SU-DHL-6 (cell line): ENCODE measurements at regions not wholly inside any gene's neighbourhood (a gene's known extent, or its start where the extent isn't known, plus 50 kb on each side); places are given as distances from the start of the nearest gene placed in this dataset.

Experiments
- H2AFZ ChIP-seq: fragments of 200-600 bp; sonication (generic); 2 replicates; pipeline ENCODE4 v1.6.1; 2014; ENCODE audit warnings: low read depth, mild to moderate bottlenecking, moderate library complexity, mixed read lengths, antibody characterized with exemption, low read length; ENCODE audit not compliant: severe bottlenecking
- H3F3A ChIP-seq: fragments of 200-600 bp; shearing (Covaris generic); 2 replicates; pipeline ENCODE4 v1.6.0; 2016; ENCODE audit warnings: antibody characterized with exemption, mild to moderate bottlenecking; ENCODE audit not compliant: insufficient read depth
- H3K27ac ChIP-seq: fragments of 200-600 bp; sonication (generic); 2 replicates; pipeline ENCODE4 v1.5.1; 2016; ENCODE audit warnings: low read depth, mild to moderate bottlenecking, low read length, moderate library complexity, mixed read lengths
- H3K27me3 ChIP-seq: fragments of 200-600 bp; sonication (generic), shearing (Covaris generic); 2 replicates; pipeline ENCODE4 v1.6.0; 2014; ENCODE audit warnings: mild to moderate bottlenecking, low read length
- H3K36me3 ChIP-seq: fragments of 200-600 bp; sonication (generic); 2 replicates; pipeline ENCODE4 v1.6.1; 2014; ENCODE audit warnings: mild to moderate bottlenecking, low read length, mixed read lengths
- H3K4me2 ChIP-seq: fragments of 300-600, 200-600 bp; shearing (Covaris generic), sonication (generic); 2 replicates; pipeline ENCODE4 v1.6.0; 2014; ENCODE audit warnings: low read length, low read depth, mild to moderate bottlenecking; ENCODE audit not compliant: poor library complexity, severe bottlenecking
- H3K4me3 ChIP-seq: fragments of 200-600 bp; sonication (generic); 2 replicates; pipeline ENCODE4 v1.5.1; 2014; ENCODE audit warnings: antibody characterized with exemption, low read length, mild to moderate bottlenecking, mixed read lengths; ENCODE audit not compliant: insufficient read depth, poor library complexity, severe bottlenecking
- H3K79me2 ChIP-seq: fragments of 200-600 bp; sonication (generic); 2 replicates; pipeline ENCODE4 v1.6.1; 2014; ENCODE audit warnings: mild to moderate bottlenecking, low read length, moderate library complexity; ENCODE audit not compliant: insufficient read depth
- H3K9ac ChIP-seq: fragments of 200-600 bp; sonication (generic); 2 replicates; pipeline ENCODE4 v1.7.0; 2014; ENCODE audit warnings: mild to moderate bottlenecking, low read length
- H3K9me2 ChIP-seq: fragments of 200-600 bp; sonication (generic); replicated peaks from 2 replicates; pipeline ENCODE4 v1.6.1; 2014; ENCODE audit warnings: low read length; ENCODE audit not compliant: insufficient read depth
- H3K9me3 ChIP-seq: fragments of 200-600 bp; sonication (generic); 2 replicates; pipeline ENCODE4 v1.6.1; 2014; ENCODE audit warnings: low read length, mixed read lengths; ENCODE audit not compliant: insufficient read depth
- H4K20me1 ChIP-seq: fragments of 200-600 bp; sonication (generic); 2 replicates; pipeline ENCODE4 v1.6.1; 2014; ENCODE audit warnings: low read depth, mild to moderate bottlenecking, antibody characterized with exemption, low read length, moderate library complexity, mixed read lengths
- EZH2phosphoT487 ChIP-seq: fragments of 200-600 bp; sonication (generic), shearing (Covaris generic); conservative IDR thresholded peaks from 2 replicates; pipeline ENCODE4 v1.6.1; 2018; ENCODE audit warnings: mild to moderate bottlenecking, antibody characterized with exemption, low read length, moderate library complexity, mixed read lengths
- TF ChIP-seq, protein P1 (sequence below): fragments of 200-600 bp; sonication (generic); IDR thresholded peaks from one replicate; pipeline ENCODE4 v1.5.1; 2017; ENCODE audit warnings: antibody characterized with exemption, mild to moderate bottlenecking, low read length, moderate library complexity; ENCODE audit not compliant: insufficient read depth, poor library complexity, severe bottlenecking

DNA sequence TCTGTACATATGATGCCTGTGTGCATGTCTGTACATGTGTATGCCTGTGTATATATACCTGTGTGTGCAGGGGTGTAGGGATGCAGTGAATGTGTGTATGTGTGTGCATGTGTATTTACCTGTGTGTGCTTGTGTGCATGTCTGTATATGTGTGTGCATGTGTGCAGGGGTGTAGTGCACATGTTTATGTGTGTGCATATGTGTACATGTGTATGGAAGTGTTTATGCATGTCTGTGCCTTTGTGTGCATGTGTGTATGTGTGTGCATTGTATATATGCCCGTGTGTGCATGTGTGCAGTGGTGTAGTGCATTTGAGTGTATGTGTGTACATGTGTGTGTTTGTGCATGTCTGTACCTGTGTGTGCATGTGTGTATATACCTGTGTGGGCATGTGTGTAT lies 51.0 kb upstream of the TMEM18 start:
- Histone ChIP-seq H3K9me3 (no peaks in the 10 kb centered on the region), H4K20me1 (no peaks in the 10 kb centered on the region), H3F3A (no peaks in the 10 kb centered on the region), H3K4me3 (no peak overlapping the region), H3K9me2 (no peaks in the 10 kb centered on the region), H2AFZ (no peak overlapping the region), H3K27ac (no peak overlapping the region), H3K9ac (no peak overlapping the region), H3K79me2 (no peaks in the 10 kb centered on the region), H3K36me3 (no peaks in the 10 kb centered on the region), H3K4me2 (no peak overlapping the region), H3K27me3 (no peaks in the 10 kb centered on the region)
- TF ChIP-seq, protein P1, sequence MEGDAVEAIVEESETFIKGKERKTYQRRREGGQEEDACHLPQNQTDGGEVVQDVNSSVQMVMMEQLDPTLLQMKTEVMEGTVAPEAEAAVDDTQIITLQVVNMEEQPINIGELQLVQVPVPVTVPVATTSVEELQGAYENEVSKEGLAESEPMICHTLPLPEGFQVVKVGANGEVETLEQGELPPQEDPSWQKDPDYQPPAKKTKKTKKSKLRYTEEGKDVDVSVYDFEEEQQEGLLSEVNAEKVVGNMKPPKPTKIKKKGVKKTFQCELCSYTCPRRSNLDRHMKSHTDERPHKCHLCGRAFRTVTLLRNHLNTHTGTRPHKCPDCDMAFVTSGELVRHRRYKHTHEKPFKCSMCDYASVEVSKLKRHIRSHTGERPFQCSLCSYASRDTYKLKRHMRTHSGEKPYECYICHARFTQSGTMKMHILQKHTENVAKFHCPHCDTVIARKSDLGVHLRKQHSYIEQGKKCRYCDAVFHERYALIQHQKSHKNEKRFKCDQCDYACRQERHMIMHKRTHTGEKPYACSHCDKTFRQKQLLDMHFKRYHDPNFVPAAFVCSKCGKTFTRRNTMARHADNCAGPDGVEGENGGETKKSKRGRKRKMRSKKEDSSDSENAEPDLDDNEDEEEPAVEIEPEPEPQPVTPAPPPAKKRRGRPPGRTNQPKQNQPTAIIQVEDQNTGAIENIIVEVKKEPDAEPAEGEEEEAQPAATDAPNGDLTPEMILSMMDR, result no peak
- TF ChIP-seq EZH2phosphoT487, result no peak

DNA sequence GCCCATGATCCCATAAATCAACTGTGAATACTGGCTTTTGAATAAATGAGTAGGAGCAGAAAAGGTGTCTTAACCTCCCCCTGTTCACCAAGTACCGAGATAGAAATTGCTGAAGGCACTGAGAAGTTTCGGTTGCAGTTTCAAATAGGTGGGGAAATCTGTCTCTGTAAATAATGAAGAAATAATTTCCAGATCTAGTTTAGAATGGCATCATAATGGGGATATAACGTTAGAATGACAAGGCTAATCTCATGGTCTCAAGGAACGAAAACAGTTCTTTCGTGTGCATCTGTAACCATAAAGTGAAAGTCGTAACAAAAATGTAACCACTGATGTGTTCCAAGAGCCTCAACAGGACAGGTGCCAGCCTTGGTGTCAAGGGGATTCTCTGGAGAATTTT lies 49.9 kb upstream of the TMEM18 start:
- no peaks in the 10 kb centered on the region for H3F3A ChIP-seq
- no peaks in the 10 kb centered on the region for H3K27me3 ChIP-seq
- H3K4me3 ChIP-seq, result no peak overlapping the region
- H3K9me2 ChIP-seq, result no peaks in the 10 kb centered on the region
- TF ChIP-seq EZH2phosphoT487, result no peak
- TF ChIP-seq, protein P1, result no peak
- no peaks in the 10 kb centered on the region for H3K79me2 ChIP-seq
- no peak overlapping the region for H3K27ac ChIP-seq
- H2AFZ ChIP-seq, result no peak overlapping the region
- no peak overlapping the region for H3K9ac ChIP-seq
- no peak overlapping the region for H3K4me2 ChIP-seq
- H4K20me1 ChIP-seq, result no peaks in the 10 kb centered on the region
- no peaks in the 10 kb centered on the region for H3K36me3 ChIP-seq
- no peaks in the 10 kb centered on the region for H3K9me3 ChIP-seq
